ENCODE measurements at regions not wholly inside any gene's neighbourhood (a gene's known extent, or its start where the extent isn't known, plus 50 kb on each side); places are given as distances from the start of the nearest gene placed in this dataset.

DNA sequence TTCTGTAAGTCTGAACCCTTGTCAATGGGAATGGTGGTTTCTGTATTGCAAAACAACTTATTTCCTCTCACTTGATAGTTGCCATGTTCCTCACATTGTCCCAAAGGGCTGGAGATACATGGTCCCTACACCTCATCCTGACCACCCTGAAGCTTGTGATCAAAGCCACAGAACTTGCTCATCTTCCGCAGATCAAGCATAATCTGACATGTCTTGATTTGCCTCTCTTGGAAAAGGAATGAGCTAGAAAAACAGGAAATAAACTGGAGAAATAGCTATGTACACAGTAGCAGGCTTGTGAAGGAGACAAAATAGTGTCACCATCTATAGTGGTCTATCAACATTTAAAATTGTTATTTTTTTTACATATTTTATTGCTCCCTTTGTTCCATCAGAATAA lies 871.9 kb upstream of the C9orf72 start:
- TF ChIP-seq, protein P1, sequence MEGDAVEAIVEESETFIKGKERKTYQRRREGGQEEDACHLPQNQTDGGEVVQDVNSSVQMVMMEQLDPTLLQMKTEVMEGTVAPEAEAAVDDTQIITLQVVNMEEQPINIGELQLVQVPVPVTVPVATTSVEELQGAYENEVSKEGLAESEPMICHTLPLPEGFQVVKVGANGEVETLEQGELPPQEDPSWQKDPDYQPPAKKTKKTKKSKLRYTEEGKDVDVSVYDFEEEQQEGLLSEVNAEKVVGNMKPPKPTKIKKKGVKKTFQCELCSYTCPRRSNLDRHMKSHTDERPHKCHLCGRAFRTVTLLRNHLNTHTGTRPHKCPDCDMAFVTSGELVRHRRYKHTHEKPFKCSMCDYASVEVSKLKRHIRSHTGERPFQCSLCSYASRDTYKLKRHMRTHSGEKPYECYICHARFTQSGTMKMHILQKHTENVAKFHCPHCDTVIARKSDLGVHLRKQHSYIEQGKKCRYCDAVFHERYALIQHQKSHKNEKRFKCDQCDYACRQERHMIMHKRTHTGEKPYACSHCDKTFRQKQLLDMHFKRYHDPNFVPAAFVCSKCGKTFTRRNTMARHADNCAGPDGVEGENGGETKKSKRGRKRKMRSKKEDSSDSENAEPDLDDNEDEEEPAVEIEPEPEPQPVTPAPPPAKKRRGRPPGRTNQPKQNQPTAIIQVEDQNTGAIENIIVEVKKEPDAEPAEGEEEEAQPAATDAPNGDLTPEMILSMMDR (IDR thresholded peaks at IDR 0.05): no peak
- no peak for TF ChIP-seq POLR2A (IDR thresholded peaks at IDR 0.05)

Data from thyroid gland (tissue), 4 donors.